ENCODE measurements at regions not wholly inside any gene's neighbourhood (a gene's known extent, or its start where the extent isn't known, plus 50 kb on each side); places are given as distances from the start of the nearest gene placed in this dataset.

DNA sequence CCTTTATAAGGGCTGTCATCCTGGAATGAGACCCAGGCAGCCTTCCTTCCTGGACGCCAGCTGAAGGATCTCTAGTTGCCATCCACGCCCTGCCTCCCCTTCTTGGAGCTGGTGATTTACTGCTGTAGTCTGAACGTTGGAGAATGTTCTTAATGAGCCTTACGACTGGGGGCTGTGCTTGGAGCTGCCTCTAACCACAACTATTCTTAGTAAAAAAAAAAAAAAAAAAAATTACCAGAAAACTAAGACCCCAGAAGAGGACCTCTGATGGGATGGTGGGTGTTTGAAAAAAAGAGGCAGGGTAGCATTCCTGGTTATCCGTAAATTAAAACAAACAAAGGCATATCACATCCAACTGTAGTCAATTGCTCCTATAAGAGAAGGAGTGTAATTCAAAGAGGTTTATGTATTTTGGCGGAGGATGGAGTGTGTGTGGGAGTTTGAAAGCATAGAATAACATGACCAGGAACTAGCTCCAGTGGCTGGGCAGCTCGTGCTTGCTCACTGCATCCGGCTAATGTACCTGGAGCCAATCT is 105.4 kb downstream of the QPCT start:
- Mint-ChIP-seq H3K36me3 (ENCODE audit: insufficient read depth, unreplicated experiment) (no peaks in the 10 kb centered on the region), H3K9me3 (ENCODE audit: unreplicated experiment) (no peaks in the 10 kb centered on the region), H3K4me1 (ENCODE audit: insufficient read depth, unreplicated experiment) (no peaks in the 10 kb centered on the region), H3K27me3 (ENCODE audit: insufficient read depth, unreplicated experiment) (no peaks in the 10 kb centered on the region), H3K27ac (ENCODE audit: low read depth, unreplicated experiment) (no peak overlapping the region), H3K4me3 (ENCODE audit: unreplicated experiment) (no peak overlapping the region)
- ChIA-PET CTCF (interaction anchor here (0.6 to 1.0 kb wide), 3 partner anchors 53 to 383 kb away, joined by 3 to 4 read pairs (median 4); no protein-coding TSS in a partner anchor), POLR2A (no interaction called here)
- TF ChIP-seq, protein P1, sequence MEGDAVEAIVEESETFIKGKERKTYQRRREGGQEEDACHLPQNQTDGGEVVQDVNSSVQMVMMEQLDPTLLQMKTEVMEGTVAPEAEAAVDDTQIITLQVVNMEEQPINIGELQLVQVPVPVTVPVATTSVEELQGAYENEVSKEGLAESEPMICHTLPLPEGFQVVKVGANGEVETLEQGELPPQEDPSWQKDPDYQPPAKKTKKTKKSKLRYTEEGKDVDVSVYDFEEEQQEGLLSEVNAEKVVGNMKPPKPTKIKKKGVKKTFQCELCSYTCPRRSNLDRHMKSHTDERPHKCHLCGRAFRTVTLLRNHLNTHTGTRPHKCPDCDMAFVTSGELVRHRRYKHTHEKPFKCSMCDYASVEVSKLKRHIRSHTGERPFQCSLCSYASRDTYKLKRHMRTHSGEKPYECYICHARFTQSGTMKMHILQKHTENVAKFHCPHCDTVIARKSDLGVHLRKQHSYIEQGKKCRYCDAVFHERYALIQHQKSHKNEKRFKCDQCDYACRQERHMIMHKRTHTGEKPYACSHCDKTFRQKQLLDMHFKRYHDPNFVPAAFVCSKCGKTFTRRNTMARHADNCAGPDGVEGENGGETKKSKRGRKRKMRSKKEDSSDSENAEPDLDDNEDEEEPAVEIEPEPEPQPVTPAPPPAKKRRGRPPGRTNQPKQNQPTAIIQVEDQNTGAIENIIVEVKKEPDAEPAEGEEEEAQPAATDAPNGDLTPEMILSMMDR (IDR thresholded peaks at IDR 0.05; ENCODE audit: unreplicated experiment): no peak
- DNase-seq (ENCODE audit: unreplicated experiment): no peak
- intact Hi-C loops (cut with micrococcal nuclease): no loop called here
- BruUV-seq (replicated peaks): no TSS peak

GRCh38 chr2:37453027-37453426 is 108.6 kb downstream of the QPCT start:
- H3K4me3 Mint-ChIP-seq (ENCODE audit: unreplicated experiment): no peak overlapping the region
- H3K9me3 Mint-ChIP-seq (ENCODE audit: unreplicated experiment): no peaks in the 10 kb centered on the region
- no peak for DNase-seq (ENCODE audit: unreplicated experiment)
- intact Hi-C loops (cut with micrococcal nuclease): no loop called here
- H3K27ac Mint-ChIP-seq (ENCODE audit: low read depth, unreplicated experiment): no peak overlapping the region
- no peaks in the 10 kb centered on the region for H3K4me1 Mint-ChIP-seq (ENCODE audit: insufficient read depth, unreplicated experiment)
- no peaks in the 10 kb centered on the region for H3K36me3 Mint-ChIP-seq (ENCODE audit: insufficient read depth, unreplicated experiment)
- POLR2A ChIA-PET: no interaction called here
- no TSS peak for BruUV-seq (replicated peaks)
- TF ChIP-seq, protein P1 (IDR thresholded peaks at IDR 0.05; ENCODE audit: unreplicated experiment): no peak
- no peaks in the 10 kb centered on the region for H3K27me3 Mint-ChIP-seq (ENCODE audit: insufficient read depth, unreplicated experiment)
- CTCF ChIA-PET: interaction anchor here (0.7 to 1.1 kb wide), 4 partner anchors 18 to 424 kb away, joined by 3 to 4 read pairs (median 3); no protein-coding TSS in a partner anchor

- Mint-ChIP-seq H3K36me3 (ENCODE audit: insufficient read depth, unreplicated experiment) (no peaks in the 10 kb centered on the region), H3K9me3 (ENCODE audit: unreplicated experiment) (no peaks in the 10 kb centered on the region), H3K4me3 (ENCODE audit: unreplicated experiment) (no peak overlapping the region), H3K4me1 (ENCODE audit: insufficient read depth, unreplicated experiment) (peaks cover 7% of the 10 kb centered on the region), H3K27me3 (ENCODE audit: insufficient read depth, unreplicated experiment) (no peaks in the 10 kb centered on the region), H3K27ac (ENCODE audit: low read depth, unreplicated experiment) (no peak overlapping the region)
- TF ChIP-seq, protein P1 (IDR thresholded peaks at IDR 0.05; ENCODE audit: unreplicated experiment): no peak
- intact Hi-C loops (cut with micrococcal nuclease): no loop called here
- ChIA-PET POLR2A (interaction anchor here (1.0 kb wide), 1 partner anchor 12 kb away, joined by 4 read pairs; no protein-coding TSS in a partner anchor), CTCF (interaction anchor here (0.6 kb wide), 1 partner anchor 1250 kb away, joined by 3 read pairs; no protein-coding TSS in a partner anchor)
- DNase-seq (ENCODE audit: unreplicated experiment): no peak
- BruUV-seq (replicated peaks): no TSS peak
Observed at GRCh38 chr2:37454851-37455762, 110.7 kb downstream of the QPCT start.

- H3K4me1 Mint-ChIP-seq (ENCODE audit: insufficient read depth, unreplicated experiment): peaks cover 7% of the 10 kb centered on the region
- intact Hi-C loops (cut with micrococcal nuclease): no loop called here
- ChIA-PET POLR2A (no interaction called here), CTCF (interaction anchor here (0.7 to 0.9 kb wide), 3 partner anchors 9 to 433 kb away, joined by 3 to 5 read pairs (median 3); no protein-coding TSS in a partner anchor)
- no TSS peak for BruUV-seq (replicated peaks)
- DNase-seq (ENCODE audit: unreplicated experiment): no peak
- TF ChIP-seq, protein P1 (IDR thresholded peaks at IDR 0.05; ENCODE audit: unreplicated experiment): no peak
- H3K27me3 Mint-ChIP-seq (ENCODE audit: insufficient read depth, unreplicated experiment): no peaks in the 10 kb centered on the region
- H3K4me3 Mint-ChIP-seq (ENCODE audit: unreplicated experiment): no peak overlapping the region
- no peak overlapping the region for H3K27ac Mint-ChIP-seq (ENCODE audit: low read depth, unreplicated experiment)
- no peaks in the 10 kb centered on the region for H3K9me3 Mint-ChIP-seq (ENCODE audit: unreplicated experiment)
- H3K36me3 Mint-ChIP-seq (ENCODE audit: insufficient read depth, unreplicated experiment): no peaks in the 10 kb centered on the region
Observed at GRCh38 chr2:37456479-37456878, 112.0 kb downstream of the QPCT start.
